Epithelial cell of prostate (primary cell): ENCODE measurements at regions not wholly inside any gene's neighbourhood (a gene's known extent, or its start where the extent isn't known, plus 50 kb on each side); places are given as distances from the start of the nearest gene placed in this dataset.

Experiments used
- DNase-seq: peaks from one replicate; pipeline ENCODE4 v3.0.0-alpha.2; 2011; ENCODE audit warnings: low read depth, low spot score
- H3K27ac ChIP-seq: fragments of 450-650 bp; 2 replicates; pipeline ENCODE4 v1.5.1; 2017; ENCODE audit warnings: mild to moderate bottlenecking

DNA sequence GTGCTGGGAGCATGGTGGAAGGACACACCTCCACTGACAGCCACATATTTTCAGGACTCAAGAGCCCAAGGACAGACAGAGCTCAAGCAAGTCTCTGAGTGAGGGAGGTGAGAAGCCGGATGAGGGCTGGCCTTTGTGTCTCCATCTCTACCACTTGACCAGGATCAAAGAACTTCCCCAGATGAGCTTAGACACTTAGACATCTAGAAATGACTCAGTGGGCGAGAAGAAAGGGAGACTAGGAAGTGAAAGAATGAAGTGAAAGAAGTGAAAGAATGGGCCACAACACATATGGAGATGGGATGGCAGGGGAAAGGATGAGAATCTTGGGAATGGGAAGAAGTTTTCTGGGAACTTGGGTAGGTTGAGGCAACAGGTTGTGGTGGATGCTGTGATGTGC lies 274.9 kb upstream of the CCL2 start:
- no peak for DNase-seq
- no peak overlapping the region for H3K27ac ChIP-seq

DNA sequence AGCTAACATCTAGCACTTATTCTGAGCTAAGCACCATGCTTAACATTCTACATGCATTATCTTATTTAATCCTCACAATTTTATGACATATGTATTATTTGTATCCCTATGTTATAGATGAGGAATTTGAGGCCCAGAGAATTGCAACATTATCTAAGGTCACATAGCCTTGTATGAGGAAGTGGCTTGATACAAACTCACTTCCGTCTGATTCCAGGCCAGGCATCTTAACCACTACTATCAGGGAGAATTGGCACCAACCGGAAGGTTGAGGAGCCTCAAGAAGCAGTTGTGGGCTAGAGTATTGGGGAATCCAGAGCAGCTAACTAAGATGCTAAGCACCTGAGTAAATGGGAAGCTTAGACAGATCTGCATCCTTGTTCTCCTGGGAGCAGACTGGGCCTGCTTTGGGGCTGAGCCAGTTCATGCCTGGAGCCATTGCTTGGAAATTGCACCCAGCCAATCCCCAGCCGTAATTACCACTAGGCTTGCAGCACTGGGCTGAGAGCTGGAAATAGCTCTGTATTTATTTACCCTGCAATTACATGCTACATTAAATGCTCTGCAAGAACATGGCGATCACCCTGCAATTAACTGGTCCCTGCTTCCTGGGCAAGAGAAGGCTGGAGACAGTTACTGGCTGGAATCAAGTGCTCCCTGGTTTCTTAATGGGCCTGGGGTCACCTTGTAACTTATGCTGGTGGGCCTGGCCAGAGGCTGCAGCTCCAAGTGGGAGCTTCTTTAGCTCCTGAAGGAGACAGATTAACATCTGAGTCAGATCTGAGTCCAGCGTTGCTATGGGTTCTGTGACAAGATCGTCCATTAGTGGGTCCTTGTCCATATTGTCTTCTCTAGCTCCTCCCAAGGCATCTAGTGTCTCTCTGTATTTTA lies 273.1 kb upstream of the CCL2 start:
- DNase-seq: no peak
- H3K27ac ChIP-seq: no peak overlapping the region

DNA sequence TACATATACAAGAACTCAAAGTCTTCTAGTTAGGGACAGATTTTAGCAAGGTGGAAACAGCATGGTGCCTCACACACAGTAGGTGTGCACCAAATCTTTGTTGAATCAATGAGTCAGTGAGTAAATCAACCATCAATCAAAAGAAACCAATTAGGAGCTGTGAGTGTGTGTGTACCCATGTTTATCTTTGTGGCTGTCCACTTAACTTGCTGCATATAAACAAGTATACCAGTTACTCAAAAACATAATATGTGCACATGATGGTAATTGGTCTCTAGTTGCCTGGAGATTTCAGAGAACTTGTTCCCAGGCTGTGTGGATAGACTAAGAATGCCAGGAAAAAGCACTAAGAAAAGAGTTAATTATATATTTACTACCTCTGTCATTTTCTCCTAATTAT lies 272.2 kb upstream of the CCL2 start:
- DNase-seq: no peak
- no peak overlapping the region for H3K27ac ChIP-seq

DNA sequence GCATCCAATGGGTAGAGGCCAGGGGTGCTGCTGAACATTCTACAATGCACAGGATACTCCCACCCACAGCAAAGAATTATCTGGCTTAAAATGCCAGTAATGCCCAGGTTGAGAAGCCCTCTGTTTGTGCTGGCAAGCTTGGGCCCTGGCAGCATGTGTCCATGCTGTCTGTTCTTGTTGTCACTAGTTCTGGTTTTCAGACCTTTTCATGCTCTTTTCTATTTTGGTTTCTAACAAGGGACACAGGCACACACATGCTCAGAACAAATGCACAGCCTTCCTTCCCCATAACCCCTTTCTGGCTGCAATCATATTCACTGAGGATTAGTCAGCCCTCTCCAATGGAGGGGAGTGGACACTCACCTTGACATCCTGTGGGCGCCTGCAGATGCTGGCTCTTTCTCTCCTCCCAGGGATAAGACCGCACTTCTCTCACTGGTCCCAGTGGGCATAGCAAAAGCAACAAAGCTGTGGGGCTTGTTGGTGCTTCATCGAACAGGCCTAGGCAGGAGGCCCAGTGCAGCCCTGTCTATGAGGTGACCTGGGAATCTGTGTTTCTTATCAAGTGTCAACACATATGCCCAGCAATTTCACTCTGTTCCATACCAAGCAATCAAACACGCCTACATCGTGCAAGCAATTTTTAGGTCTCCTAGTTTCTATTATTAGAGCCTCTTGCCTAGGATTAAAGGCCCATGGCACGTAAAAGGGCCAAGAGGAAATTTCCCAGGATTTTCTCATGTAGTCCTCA lies 271.1 kb upstream of the CCL2 start:
- DNase-seq: no peak
- H3K27ac ChIP-seq: no peak overlapping the region

DNA sequence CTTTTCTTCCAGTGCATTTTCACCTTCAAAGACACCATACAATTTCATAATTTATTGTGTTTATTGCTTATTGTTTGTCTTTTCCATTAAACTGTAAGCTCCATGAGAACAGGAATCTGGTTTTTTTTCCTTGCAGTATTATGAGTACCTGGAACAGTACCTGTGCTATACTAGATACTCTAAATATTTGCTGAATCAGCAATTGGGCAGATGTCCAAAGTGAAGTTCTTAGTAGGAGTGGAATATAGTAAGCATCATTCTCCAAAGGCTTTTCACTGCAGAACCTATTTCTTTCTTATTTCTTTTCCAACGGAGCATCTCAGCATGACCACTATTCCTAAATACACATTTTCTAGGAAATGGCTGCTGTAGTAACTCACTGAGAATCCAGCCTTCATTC lies 269.0 kb upstream of the CCL2 start:
- H3K27ac ChIP-seq: no peak overlapping the region
- no peak for DNase-seq

DNA sequence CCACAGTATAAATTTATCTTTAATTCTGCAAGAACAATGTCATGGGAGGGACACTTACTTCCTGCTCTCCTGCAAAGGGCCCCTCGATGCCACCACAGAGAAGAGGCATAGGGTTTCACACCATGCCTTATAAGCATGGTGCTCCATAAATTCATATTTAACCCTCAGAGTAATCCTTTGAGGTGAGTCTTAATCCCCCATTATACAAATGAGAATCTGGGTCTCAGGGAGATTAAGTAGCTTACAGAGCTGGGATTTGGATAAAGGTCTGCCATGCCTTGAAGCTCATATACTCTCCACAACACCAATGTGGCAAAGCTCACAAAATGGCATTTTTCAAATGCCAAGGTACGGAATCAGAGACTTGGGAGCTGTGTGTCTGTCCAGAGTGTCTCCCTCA lies 268.5 kb upstream of the CCL2 start:
- no peak for DNase-seq
- no peak overlapping the region for H3K27ac ChIP-seq

DNA sequence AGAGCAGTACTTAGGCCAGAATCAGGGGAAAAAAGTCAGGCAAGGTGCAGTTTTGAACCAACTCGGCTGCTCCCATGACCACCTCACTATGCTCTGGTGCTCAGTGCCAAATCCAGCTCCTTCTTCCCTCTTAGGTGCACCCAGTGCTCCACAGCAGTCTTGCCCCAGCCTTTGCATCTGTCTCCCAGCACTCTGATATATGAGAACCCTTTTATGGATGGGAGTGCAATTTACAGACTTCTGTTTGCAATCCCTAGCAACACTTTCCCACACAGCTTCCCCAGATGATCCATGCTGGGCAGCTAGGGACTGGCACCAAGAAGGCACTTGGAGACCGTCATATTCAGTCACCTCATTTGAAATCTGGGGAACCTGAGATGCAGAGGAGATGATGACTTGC lies 267.9 kb upstream of the CCL2 start:
- no peak for DNase-seq
- no peak overlapping the region for H3K27ac ChIP-seq

DNA sequence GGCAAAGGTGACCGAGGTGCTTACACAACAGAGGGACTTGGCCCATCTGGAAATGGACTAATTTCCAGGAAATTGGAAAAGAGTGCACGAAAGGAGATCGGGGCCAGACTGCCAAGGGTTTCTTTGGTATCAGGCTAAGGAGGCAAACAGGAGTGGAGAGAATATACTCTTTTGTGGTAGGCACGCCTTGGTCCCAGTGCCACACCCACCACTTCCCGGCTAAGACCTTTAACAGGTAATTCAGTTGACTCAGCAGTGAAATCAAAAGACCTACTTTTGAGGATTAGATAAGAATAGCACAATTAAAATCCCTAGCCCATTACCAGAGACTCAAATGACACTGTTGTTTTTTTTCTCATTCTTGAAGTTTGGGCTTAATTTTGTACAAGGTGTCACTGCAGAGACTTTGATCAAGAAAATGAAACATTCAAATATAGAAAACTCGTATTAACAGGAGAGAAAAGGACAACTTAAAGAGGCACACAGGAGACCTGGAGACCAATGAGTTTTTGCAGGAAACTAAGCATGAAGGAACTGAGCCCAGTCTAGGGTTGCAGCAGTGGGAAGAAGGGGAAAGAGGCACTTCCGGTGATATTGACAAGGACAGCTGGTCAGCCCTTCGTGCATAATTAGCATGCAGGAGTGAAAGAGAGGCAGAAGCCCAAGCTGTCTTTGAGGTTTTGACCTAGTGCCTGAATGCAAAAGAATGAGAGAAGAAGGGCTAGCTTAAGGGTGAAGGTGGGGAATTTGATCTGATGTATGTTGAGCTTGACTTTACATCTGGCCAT lies 265.5 kb upstream of the CCL2 start:
- DNase-seq: no peak

DNA sequence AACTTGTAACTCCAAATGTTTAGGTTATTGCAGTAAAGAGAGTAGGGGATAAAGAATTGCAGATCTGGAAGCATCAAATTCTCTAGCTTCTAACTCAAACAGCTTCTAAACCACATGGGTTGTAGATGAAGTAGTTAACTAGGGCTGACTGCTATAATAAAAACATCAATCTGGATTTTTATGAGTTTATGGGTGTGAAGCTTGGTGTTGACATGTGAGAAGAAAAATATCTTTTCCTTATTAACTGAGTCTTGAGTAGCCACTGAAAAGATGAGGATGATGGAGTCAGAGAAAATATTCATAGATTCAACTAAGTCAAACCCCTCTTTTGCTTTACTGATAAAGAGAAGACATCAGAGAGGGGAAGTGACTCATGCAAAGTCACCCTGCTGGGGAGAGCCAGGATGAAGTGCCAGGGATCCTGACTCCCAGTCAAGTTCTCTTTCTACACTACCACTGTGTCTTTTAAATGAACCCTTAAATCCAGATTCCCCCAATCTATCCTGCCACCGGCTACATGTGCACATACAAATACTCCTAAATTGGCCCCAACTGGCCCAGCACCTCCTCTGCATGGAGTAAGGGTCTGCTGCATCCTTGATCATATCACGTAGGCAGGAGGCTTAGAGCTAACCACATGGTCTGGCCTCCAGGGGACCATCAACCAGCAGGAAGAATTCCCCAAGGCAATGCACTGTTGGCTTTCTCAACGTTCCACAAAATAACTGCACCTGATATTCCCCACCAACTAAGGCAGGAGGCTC lies 264.0 kb upstream of the CCL2 start:
- H3K27ac ChIP-seq: no peak overlapping the region
- no peak for DNase-seq

More for the DNA sequence above, 265.5 kb upstream of the CCL2 start:
- no peak overlapping the region for H3K27ac ChIP-seq

DNA sequence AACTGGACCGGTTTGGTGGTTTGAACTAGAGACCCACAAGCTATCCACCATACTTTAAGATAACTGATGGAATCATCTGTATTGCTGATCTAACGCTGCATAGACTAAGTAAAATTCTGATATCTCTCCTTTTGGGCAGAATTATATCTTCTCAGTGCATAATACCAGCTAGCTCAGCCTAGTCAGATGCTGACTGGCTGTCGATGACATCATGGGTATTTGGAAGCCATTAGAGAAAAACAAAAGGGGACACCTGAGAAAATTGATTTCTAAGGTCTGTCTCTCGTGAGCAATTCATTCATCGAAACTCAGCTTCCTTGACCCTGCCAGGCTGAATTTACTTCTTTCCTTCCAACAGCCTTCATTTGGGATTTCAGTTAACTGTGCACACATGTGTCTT lies 263.0 kb upstream of the CCL2 start:
- no peak for DNase-seq
- H3K27ac ChIP-seq: no peak overlapping the region

DNA sequence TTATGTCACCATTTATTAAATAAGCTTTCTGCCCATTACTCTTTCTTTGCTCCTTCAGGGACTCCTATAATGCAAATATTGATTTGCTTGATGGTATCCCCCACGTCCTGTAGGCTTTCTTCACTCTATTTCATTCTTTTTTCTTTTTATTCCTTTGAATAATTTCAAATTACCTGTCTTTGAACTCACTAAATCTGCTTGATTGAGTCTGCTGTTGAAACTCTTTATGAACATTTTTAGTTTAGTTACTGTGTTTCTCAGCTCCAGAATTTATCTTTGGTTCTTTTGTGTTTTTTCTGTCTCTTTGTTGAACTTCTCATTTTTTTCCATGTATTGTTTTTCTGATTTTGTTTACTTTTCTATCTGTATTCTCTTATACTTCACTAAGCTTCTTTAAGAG lies 254.4 kb upstream of the CCL2 start:
- DNase-seq: no peak
- no peak overlapping the region for H3K27ac ChIP-seq

DNA sequence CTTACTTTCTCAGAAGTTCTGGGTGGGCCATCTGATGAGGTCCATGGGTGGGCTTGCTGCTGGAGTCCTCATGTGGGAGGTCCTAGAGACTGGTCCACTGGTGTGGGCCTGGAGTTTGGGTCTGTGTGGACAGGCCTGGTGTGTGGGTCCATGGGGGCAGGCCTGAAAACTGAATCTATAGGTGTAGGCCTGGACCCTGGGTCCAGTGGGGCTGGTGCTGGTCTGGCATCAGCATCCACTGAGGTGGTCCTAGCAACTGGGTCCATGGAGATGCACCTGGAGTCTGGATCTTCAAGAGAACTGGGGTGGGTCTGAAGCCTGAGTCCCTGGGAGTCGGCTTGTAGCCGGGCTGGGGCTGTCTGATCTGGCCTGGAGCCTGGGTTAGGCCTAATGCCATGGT lies 253.8 kb upstream of the CCL2 start:
- no peak overlapping the region for H3K27ac ChIP-seq
- DNase-seq: no peak

DNA sequence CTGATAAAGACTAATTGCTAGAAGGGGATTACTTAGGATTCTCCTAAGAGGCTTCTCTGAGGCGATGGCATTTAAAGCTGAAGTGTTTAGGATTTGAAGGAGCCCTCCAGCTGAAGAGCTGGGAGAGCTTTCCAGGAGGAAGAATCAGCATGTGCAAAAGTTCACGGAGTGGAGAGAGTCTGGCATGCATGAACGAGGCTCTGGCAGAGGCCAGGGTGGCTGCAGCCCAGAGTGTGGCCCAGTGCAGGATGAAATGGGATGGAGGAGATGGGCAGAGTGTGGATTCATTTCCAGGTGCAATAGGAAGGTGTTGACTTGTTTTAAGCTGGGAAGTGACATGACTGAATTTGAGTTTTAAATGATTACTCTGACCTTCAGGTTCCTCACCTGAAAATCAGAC lies 249.0 kb upstream of the CCL2 start:
- no peak overlapping the region for H3K27ac ChIP-seq

DNA sequence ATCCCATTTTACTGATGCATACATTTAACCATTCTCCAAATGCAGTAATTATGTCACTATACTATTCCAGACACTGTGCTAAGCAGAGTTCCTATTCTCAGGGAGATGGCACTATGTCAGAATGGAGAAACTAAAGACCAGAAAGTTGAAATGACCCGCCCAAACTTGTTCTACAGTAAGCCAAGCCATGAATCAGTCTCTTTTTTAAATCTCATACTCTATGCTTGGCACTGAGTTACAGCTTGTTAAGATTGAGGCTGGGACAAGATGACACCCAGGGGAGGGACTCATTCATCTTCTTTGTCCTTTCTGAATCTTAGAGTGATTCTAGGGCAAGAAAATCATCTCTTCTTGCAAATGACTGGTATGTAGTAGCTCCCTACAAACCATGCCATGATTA lies 247.0 kb upstream of the CCL2 start:
- DNase-seq: no peak
- H3K27ac ChIP-seq: no peak overlapping the region

More for the DNA sequence above, 249.0 kb upstream of the CCL2 start:
- no peak for DNase-seq

DNA sequence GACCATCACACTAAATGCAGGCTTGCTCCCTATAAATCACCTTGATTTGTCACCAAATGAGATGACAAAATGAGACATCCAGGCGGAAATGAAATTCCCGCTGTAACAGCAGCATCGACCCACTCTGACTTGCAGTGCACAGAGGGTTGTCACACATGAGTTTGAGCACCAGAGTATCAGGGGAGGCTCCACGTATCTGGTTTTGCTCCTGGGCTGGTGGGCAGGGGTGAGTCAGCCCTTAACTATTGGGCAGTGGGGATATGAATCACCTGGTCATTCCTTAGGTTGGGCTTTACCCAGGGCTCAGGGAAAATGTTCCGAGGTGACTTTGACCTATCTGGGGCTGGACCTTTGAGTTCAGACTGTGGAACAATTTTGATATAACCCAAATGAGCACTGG lies 245.2 kb upstream of the CCL2 start:
- H3K27ac ChIP-seq: no peak overlapping the region
- no peak for DNase-seq

DNA sequence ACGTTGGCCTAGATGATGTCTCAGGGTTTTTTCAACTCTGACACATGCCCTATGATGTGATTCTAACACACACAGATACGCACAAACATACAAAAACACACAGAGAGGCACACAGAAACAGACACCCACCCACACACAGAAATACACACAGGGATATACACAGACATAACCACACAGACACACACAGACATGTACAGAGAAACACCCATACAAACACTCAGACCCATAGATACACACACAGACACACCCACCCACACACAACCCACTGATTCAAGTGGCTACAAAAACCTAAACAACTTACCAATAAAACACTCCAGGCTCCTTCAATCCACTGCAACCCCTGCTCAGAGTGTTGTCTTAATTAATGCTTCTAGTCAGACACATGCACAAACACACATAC lies 244.6 kb upstream of the CCL2 start:
- H3K27ac ChIP-seq: no peak overlapping the region
- no peak for DNase-seq

DNA sequence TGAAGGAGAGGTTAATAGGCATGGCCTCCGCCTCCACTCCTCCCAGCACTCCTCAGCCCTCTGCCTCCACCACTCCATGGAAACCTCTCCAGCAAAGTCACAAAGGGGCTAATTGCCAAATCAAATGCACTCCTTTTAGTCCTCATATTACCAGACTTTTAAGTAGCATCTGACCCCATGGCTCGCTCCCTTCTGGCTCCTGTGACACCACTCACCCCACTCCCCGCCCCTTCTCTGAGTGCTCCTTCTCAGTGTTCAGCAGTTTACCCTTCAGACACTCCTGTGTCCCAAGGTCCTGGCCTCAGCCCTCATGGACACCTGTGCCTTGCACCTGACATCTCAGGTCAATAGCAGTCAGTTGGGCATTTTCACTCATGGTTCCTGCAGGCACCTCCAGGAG lies 243.5 kb upstream of the CCL2 start:
- no peak overlapping the region for H3K27ac ChIP-seq
- DNase-seq: no peak

DNA sequence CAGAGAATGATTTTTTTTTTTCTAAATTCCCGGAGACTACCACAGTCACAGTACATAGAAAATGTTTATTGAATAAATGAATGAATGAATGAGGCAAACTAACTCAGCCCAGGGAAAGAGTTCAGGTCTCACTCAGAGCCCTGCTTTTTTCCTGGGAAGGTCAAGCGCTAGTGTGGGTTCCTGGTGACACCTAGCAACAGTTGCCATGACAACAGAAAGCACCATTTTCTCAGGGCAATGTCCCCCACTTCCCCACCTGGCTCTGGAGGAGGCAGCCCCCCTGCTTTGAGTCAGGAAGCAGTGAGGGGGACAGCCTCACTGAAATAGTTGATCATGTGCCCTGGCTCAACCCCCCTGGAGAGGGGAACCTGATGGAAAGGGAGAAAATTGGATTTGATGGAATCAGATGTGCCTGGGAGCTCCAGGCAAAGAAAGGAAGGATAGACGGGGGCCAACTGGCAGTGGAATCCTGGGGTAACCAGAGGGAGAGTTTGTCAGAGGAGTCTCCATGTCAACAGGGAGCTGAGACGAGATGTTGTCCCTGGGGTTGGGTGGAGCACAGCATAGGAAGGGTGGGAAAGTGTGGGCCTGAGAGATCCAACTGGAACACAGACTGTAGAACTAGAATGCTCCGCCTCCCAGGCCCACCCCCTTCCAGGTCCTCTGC lies 242.2 kb upstream of the CCL2 start:
- DNase-seq: no peak

DNA sequence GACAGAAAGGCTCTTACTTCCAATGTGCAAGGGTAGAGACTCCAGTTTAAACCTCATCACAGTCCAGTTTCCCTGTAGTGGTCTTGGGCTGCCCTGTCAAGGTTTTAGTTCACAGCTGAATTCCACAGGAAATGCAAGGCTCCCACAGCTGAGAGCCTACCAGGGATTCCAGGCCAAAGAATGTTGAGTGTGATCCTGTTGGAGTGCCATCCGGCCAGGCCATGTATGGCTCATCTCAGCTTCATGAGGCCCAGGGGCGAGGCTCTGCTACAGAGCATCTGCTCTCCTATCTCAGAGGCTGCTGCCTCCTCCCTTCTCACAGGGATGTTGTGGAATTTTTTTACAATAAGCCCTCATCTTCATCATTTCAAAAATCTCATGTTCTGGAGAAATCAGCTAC lies 239.8 kb upstream of the CCL2 start:
- H3K27ac ChIP-seq: no peak overlapping the region
- DNase-seq: no peak

More for the DNA sequence above, 242.2 kb upstream of the CCL2 start:
- no peak overlapping the region for H3K27ac ChIP-seq

DNA sequence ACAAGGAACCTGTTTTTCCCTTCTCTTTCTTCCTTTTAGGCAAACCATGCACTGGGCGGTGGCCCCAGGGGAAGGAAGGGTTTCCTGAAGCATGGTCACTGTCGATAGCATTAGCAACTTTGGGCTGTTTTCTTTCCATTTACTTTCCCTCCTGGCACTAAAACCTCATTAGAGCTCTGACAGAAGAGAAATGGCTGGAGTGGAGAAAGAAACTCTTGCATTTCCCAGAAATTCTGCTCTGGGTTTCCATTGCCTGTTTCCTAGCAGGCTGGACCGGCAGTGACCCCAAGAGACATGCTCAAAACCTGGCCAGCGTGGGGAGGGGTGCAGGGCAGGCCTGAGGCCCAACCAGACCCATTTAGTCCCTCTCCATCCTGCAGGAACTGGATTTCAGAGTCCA lies 230.7 kb upstream of the CCL2 start:
- H3K27ac ChIP-seq: no peak overlapping the region
- no peak for DNase-seq
